ENCODE measurements at regions not wholly inside any gene's neighbourhood (a gene's known extent, or its start where the extent isn't known, plus 50 kb on each side); places are given as distances from the start of the nearest gene placed in this dataset.

GRCh38 chr5:125517973-125518550 lies 771.6 kb upstream of the ZNF608 start:
- ChIA-PET CTCF (ENCODE audit: low intra/inter-chr PET ratio, low total read pairs) (no interaction called here), POLR2A (no interaction called here)
- H2AFZ ChIP-seq (ENCODE audit: low read length): no peak overlapping the region
- no peaks in the 10 kb centered on the region for H3K36me3 ChIP-seq (replicated peaks in 1 of 2; ENCODE audit: control insufficient read depth in 1 of 2, insufficient read depth in 2 of 2, low read length in 2 of 2)
- H3K9ac ChIP-seq (ENCODE audit: insufficient read depth, low read depth, low read length): no peak overlapping the region
- no peak overlapping the region for H3K27ac ChIP-seq (ENCODE audit: extremely low read length, insufficient read depth, low read length)
- in situ Hi-C loops (cut with HindIII; ENCODE audit: extremely low pct_ligation_motif_present, low pct_unique_long_range_greater_than_20kb): no loop called here
- no peak overlapping the region for H3K4me2 ChIP-seq (ENCODE audit: low read depth, low read length)
- TF ChIP-seq CSRNP2 (CRISPR knock-in tag; conservative IDR thresholded peaks at IDR 0.05; ENCODE audit: low read depth) (no peak), SMARCE1 (IDR thresholded peaks at IDR 0.05; ENCODE audit: borderline replicate concordance) (no peak), MTERF4 (CRISPR knock-in tag; IDR thresholded peaks at IDR 0.05) (no peak)
- FAIRE-seq: no peak
- H3K4me3 ChIP-seq (replicated peaks in 1 of 3; ENCODE audit: insufficient read depth in 1 of 3, low read depth in 2 of 3, low read length in 3 of 3): no peak overlapping the region
- no peak for ATAC-seq
- peaks cover 9% of the 10 kb centered on the region for H3K9me3 ChIP-seq (ENCODE audit: low read length)
- BruUV-seq (replicated peaks): no TSS peak
- no peaks in the 10 kb centered on the region for H3K79me2 ChIP-seq (ENCODE audit: insufficient read depth, low read length)
- no peaks in the 10 kb centered on the region for H4K20me1 ChIP-seq (ENCODE audit: insufficient read depth, low read length)
- H3K4me1 ChIP-seq (ENCODE audit: insufficient read depth, low read length): no peaks in the 10 kb centered on the region
- WGBS (ENCODE audit: low lambda C conversion rate): 7% methylated on average over 3 of the region's 3 CpGs
- intact Hi-C loops (cut with micrococcal nuclease; ENCODE audit: unreplicated experiment): no loop called here
- no peaks in the 10 kb centered on the region for H3K27me3 ChIP-seq (ENCODE audit: control insufficient read depth in 1 of 2, insufficient read depth in 2 of 2, low read length in 2 of 2)
- no peak for DNase-seq (ENCODE audit: low spot score)

- intact Hi-C loops (cut with micrococcal nuclease; ENCODE audit: unreplicated experiment): no loop called here
- Histone ChIP-seq H3K4me2 (ENCODE audit: low read depth, low read length) (no peak overlapping the region), H3K4me1 (ENCODE audit: insufficient read depth, low read length) (no peaks in the 10 kb centered on the region), H3K36me3 (replicated peaks in 1 of 2; ENCODE audit: control insufficient read depth in 1 of 2, insufficient read depth in 2 of 2, low read length in 2 of 2) (no peaks in the 10 kb centered on the region), H3K9me3 (ENCODE audit: low read length) (peaks cover 9% of the 10 kb centered on the region), H3K27me3 (ENCODE audit: control insufficient read depth in 1 of 2, insufficient read depth in 2 of 2, low read length in 2 of 2) (no peaks in the 10 kb centered on the region), H4K20me1 (ENCODE audit: insufficient read depth, low read length) (no peaks in the 10 kb centered on the region), H2AFZ (ENCODE audit: low read length) (no peak overlapping the region), H3K4me3 (replicated peaks in 1 of 3; ENCODE audit: insufficient read depth in 1 of 3, low read depth in 2 of 3, low read length in 3 of 3) (no peak overlapping the region), H3K9ac (ENCODE audit: insufficient read depth, low read depth, low read length) (no peak overlapping the region), H3K27ac (ENCODE audit: extremely low read length, insufficient read depth, low read length) (no peak overlapping the region), H3K79me2 (ENCODE audit: insufficient read depth, low read length) (no peaks in the 10 kb centered on the region)
- POLR2A ChIA-PET: no interaction called here
- no TSS peak for BruUV-seq (replicated peaks)
- CTCF ChIA-PET (ENCODE audit: low intra/inter-chr PET ratio, low total read pairs): no interaction called here
- WGBS (ENCODE audit: low lambda C conversion rate): 0% methylated on average over 1 of the region's 1 CpG
- DNase-seq (ENCODE audit: low spot score): no peak
- FAIRE-seq: no peak
- ATAC-seq: no peak
- in situ Hi-C loops (cut with HindIII; ENCODE audit: extremely low pct_ligation_motif_present, low pct_unique_long_range_greater_than_20kb): no loop called here
- TF ChIP-seq ZBTB1 (CRISPR knock-in tag; IDR thresholded peaks at IDR 0.05; ENCODE audit: borderline replicate concordance): no peak
- no peak for TF ChIP-seq ZNF614 (CRISPR knock-in tag; IDR thresholded peaks at IDR 0.05; ENCODE audit: borderline replicate concordance)
- TF ChIP-seq ZNF530 (CRISPR knock-in tag; IDR thresholded peaks at IDR 0.05; ENCODE audit: low read depth): no peak
- no peak for TF ChIP-seq ZMYM4 (CRISPR knock-in tag; IDR thresholded peaks at IDR 0.05)
- no peak for TF ChIP-seq AFF4 (CRISPR knock-in tag; IDR thresholded peaks at IDR 0.05)
- no peak for TF ChIP-seq KDM1A (CRISPR knock-in tag; IDR thresholded peaks at IDR 0.05)
Observed at GRCh38 chr5:125521289-125521688, 774.9 kb upstream of the ZNF608 start.

Measured in HepG2 (cell line).